Gastrocnemius medialis (tissue), 4 donors: ENCODE measurements at regions not wholly inside any gene's neighbourhood (a gene's known extent, or its start where the extent isn't known, plus 50 kb on each side); places are given as distances from the start of the nearest gene placed in this dataset.

Experiments used
- CTCF ChIP-seq, 5 experiments: fragments of 450-650 bp in 3 of 5; fragments of 200-600 bp in 2 of 5; sonication (generic) in 2 of 5; IDR thresholded peaks in 4 of 5; conservative IDR thresholded peaks in 1 of 5; 1 replicate in 4 of 5; 2 replicates in 1 of 5; pipeline ENCODE4 v1.5.1; 2016 to 2019; ENCODE audit warnings: antibody characterized with exemption in 5 of 5, mild to moderate bottlenecking in 3 of 5, moderate library complexity in 3 of 5
- POLR2A ChIP-seq, 2 donors: fragments of 450-650 bp; IDR thresholded peaks; one replicate each; pipeline ENCODE4 v1.6.1; 2017; ENCODE audit warnings: antibody characterized with exemption in 2 of 2, mild to moderate bottlenecking in 2 of 2, moderate library complexity in 2 of 2

- TF ChIP-seq CTCF (IDR thresholded peaks at IDR 0.05 in 4 of 5, conservative IDR thresholded peaks at IDR 0.05 in 1 of 5) (no peak), POLR2A (IDR thresholded peaks at IDR 0.05) (no peak)
These were observed 325.0 kb downstream of the CCER1 start for GRCh38 chr12:90630006-90630405.
